Peyer's patch (tissue), 4 donors: ENCODE measurements at regions not wholly inside any gene's neighbourhood (a gene's known extent, or its start where the extent isn't known, plus 50 kb on each side); places are given as distances from the start of the nearest gene placed in this dataset.

Experiments
- POLR2A ChIP-seq, 2 donors: fragments of 450-650 bp; IDR thresholded peaks; one replicate each; pipeline ENCODE4 v1.5.1; 2017; ENCODE audit warnings: antibody characterized with exemption in 2 of 2, mild to moderate bottlenecking in 2 of 2, moderate library complexity in 2 of 2
- TF ChIP-seq, protein P1 (sequence below), 6 experiments: fragments of 450-650 bp in 4 of 6; fragments of 200-600 bp in 2 of 6; sonication (generic) in 1 of 6; IDR thresholded peaks; one replicate each; pipeline ENCODE4 v1.5.1; 2017 to 2019; ENCODE audit warnings: antibody characterized with exemption in 6 of 6, mild to moderate bottlenecking in 3 of 6, moderate library complexity in 1 of 6

DNA sequence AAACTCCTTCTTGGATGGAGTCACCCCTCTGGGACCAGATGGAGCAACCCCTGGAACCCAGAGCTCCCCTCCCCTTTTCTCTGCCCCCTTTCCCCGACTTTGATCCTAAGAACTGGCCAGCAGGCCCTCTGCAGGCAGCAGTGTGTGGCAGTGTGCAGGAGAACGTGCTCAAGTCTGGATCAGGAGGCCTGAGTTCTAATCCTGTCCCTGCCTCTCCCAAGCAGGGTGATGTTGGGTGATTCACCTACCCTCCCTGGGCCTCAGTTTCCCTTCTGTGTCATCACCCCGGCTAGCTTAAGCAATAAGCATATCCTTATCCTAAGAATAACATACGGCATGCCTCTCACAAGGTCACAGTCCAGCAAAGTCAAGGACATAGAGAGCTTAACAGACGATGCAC is 67.6 kb downstream of the C9orf50 start:
- TF ChIP-seq, protein P1, sequence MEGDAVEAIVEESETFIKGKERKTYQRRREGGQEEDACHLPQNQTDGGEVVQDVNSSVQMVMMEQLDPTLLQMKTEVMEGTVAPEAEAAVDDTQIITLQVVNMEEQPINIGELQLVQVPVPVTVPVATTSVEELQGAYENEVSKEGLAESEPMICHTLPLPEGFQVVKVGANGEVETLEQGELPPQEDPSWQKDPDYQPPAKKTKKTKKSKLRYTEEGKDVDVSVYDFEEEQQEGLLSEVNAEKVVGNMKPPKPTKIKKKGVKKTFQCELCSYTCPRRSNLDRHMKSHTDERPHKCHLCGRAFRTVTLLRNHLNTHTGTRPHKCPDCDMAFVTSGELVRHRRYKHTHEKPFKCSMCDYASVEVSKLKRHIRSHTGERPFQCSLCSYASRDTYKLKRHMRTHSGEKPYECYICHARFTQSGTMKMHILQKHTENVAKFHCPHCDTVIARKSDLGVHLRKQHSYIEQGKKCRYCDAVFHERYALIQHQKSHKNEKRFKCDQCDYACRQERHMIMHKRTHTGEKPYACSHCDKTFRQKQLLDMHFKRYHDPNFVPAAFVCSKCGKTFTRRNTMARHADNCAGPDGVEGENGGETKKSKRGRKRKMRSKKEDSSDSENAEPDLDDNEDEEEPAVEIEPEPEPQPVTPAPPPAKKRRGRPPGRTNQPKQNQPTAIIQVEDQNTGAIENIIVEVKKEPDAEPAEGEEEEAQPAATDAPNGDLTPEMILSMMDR (IDR thresholded peaks at IDR 0.05), result no peak
- no peak for TF ChIP-seq POLR2A (IDR thresholded peaks at IDR 0.05)
